HEK293T (cell line): ENCODE measurements at regions not wholly inside any gene's neighbourhood (a gene's known extent, or its start where the extent isn't known, plus 50 kb on each side); places are given as distances from the start of the nearest gene placed in this dataset.

Experiments
- CTCF ChIA-PET: fragments of 350-600 bp; formaldehyde crosslinking; extraction: SDS; loops from one replicate; lab custom pipeline; 2021; ENCODE audit warnings: antibody characterized with exemption, inconsistent platforms; lab: Yijun Ruan, JAX
- POLR2A ChIA-PET: fragments of 350-600 bp; formaldehyde crosslinking; extraction: SDS; loops from one replicate; lab custom pipeline; 2020; ENCODE audit warnings: antibody characterized with exemption, inconsistent platforms; lab: Yijun Ruan, JAX
- DNase-seq: peaks from one replicate; pipeline ENCODE4 v3.0.0; 2012; ENCODE audit warnings: mixed read lengths; ENCODE audit errors: extremely low spot score
- ARNT ChIP-seq: fragments of 450-650 bp; IDR thresholded peaks from 2 replicates; pipeline ENCODE4 v1.6.1; 2017; ENCODE audit warnings: mild to moderate bottlenecking
- BHLHE40 ChIP-seq: fragments of 450-650 bp; IDR thresholded peaks from 2 replicates; pipeline ENCODE4 v1.6.1; 2016; ENCODE audit warnings: mild to moderate bottlenecking, moderate library complexity, borderline replicate concordance
- CTBP1 ChIP-seq: fragments of 450-650 bp; IDR thresholded peaks from 2 replicates; pipeline ENCODE4 v1.6.1; 2016; ENCODE audit warnings: borderline replicate concordance
- ELF4 ChIP-seq: fragments of 450-650 bp; IDR thresholded peaks from 2 replicates; pipeline ENCODE4 v1.6.1; 2017; ENCODE audit warnings: antibody characterized with exemption
- FOXA1 ChIP-seq: fragments of 450-650 bp; IDR thresholded peaks from 2 replicates; pipeline ENCODE4 v1.6.1; 2016; ENCODE audit warnings: mild to moderate bottlenecking
- FOXK2 ChIP-seq: fragments of 450-650 bp; IDR thresholded peaks from 2 replicates; pipeline ENCODE4 v1.6.1; 2016; ENCODE audit warnings: mild to moderate bottlenecking
- FOXM1 ChIP-seq: fragments of 450-650 bp; IDR thresholded peaks from 2 replicates; pipeline ENCODE4 v1.6.1; 2017; ENCODE audit warnings: mild to moderate bottlenecking, borderline replicate concordance
- HDGF ChIP-seq: fragments of 450-650 bp; IDR thresholded peaks from 2 replicates; pipeline ENCODE4 v1.6.1; 2017; ENCODE audit warnings: antibody characterized with exemption, borderline replicate concordance
- L3MBTL2 ChIP-seq: fragments of 450-650 bp; conservative IDR thresholded peaks from 2 replicates; pipeline ENCODE4 v1.6.1; 2016; ENCODE audit warnings: mild to moderate bottlenecking
- LEF1 ChIP-seq: fragments of 450-650 bp; IDR thresholded peaks from 2 replicates; pipeline ENCODE4 v1.6.1; 2017; ENCODE audit warnings: mild to moderate bottlenecking, borderline replicate concordance
- NFRKB ChIP-seq: fragments of 450-650 bp; IDR thresholded peaks from 2 replicates; pipeline ENCODE4 v1.6.1; 2016; ENCODE audit warnings: mild to moderate bottlenecking, moderate library complexity
- PKNOX1 ChIP-seq: fragments of 450-650 bp; IDR thresholded peaks from 2 replicates; pipeline ENCODE4 v1.6.1; 2016
- SP1 ChIP-seq: fragments of 450-650 bp; IDR thresholded peaks from 2 replicates; pipeline ENCODE4 v1.6.1; 2017
- SUZ12 ChIP-seq: fragments of 450-650 bp; IDR thresholded peaks from 2 replicates; pipeline ENCODE4 v1.6.1; 2016; ENCODE audit warnings: mild to moderate bottlenecking
- TARDBP ChIP-seq: fragments of 450-650 bp; IDR thresholded peaks from 2 replicates; pipeline ENCODE4 v1.6.1; 2016
- ZNF384 ChIP-seq: fragments of 450-650 bp; IDR thresholded peaks from 2 replicates; pipeline ENCODE4 v1.6.1; 2016

- ChIA-PET POLR2A (no interaction called here), CTCF (no interaction called here)
- DNase-seq, result no peak
- TF ChIP-seq PKNOX1 (no peak), NFRKB (no peak), ARNT (no peak), CTBP1 (no peak), BHLHE40 (no peak), FOXK2 (no peak), FOXM1 (no peak), LEF1 (no peak)
Measured at GRCh38 chr1:212212343-212212742, 72.9 kb upstream of the PPP2R5A start.

GRCh38 chr1:212212906-212213305 is 72.3 kb upstream of the PPP2R5A start:
- ChIA-PET POLR2A (no interaction called here), CTCF (interaction anchor here (0.6 kb wide), 1 partner anchor 23 kb away, joined by 3 read pairs; no protein-coding TSS in a partner anchor)
- no peak for DNase-seq
- no peak for TF ChIP-seq L3MBTL2
- no peak for TF ChIP-seq SUZ12
- TF ChIP-seq FOXM1, result no peak
- TF ChIP-seq LEF1, result no peak

- no peak for DNase-seq
- CTCF ChIA-PET, result no interaction called here
- TF ChIP-seq SUZ12 (no peak), L3MBTL2 (no peak), FOXK2 (no peak)
- POLR2A ChIA-PET, result no interaction called here
Measured at GRCh38 chr1:212213784-212214183, 71.4 kb upstream of the PPP2R5A start.

GRCh38 chr1:212214325-212214724 is 70.9 kb upstream of the PPP2R5A start:
- no peak for TF ChIP-seq TARDBP
- ChIA-PET POLR2A (no interaction called here), CTCF (no interaction called here)
- DNase-seq, result no peak

- ChIA-PET CTCF (no interaction called here), POLR2A (no interaction called here)
- TF ChIP-seq SP1 (no peak), TARDBP (no peak), CTBP1 (no peak), FOXM1 (no peak), ZNF384 (no peak), FOXK2 (no peak), SUZ12 (no peak), ELF4 (no peak), HDGF (no peak), L3MBTL2 (no peak), LEF1 (no peak), PKNOX1 (no peak), FOXA1 (no peak), ARNT (no peak), BHLHE40 (no peak), NFRKB (no peak)
- DNase-seq, result no peak
Measured at GRCh38 chr1:212215910-212216309, 69.3 kb upstream of the PPP2R5A start.

GRCh38 chr1:212217633-212218032 is 67.6 kb upstream of the PPP2R5A start:
- TF ChIP-seq SP1 (no peak), ARNT (no peak), FOXA1 (no peak), FOXK2 (no peak), NFRKB (no peak), ZNF384 (no peak), BHLHE40 (no peak), ELF4 (no peak), HDGF (no peak), L3MBTL2 (no peak), CTBP1 (no peak), LEF1 (no peak)
- POLR2A ChIA-PET, result interaction anchor here (0.6 kb wide), 1 partner anchor 97 kb away, joined by 3 read pairs; no protein-coding TSS in a partner anchor
- CTCF ChIA-PET, result no interaction called here
- DNase-seq, result no peak

GRCh38 chr1:212218065-212218464 is 67.1 kb upstream of the PPP2R5A start:
- ChIA-PET CTCF (no interaction called here), POLR2A (interaction anchor here (0.6 kb wide), 1 partner anchor 96 kb away, joined by 3 read pairs; no protein-coding TSS in a partner anchor)
- DNase-seq, result no peak
- TF ChIP-seq HDGF (no peak), SUZ12 (no peak), ELF4 (no peak), PKNOX1 (no peak), LEF1 (no peak), CTBP1 (no peak), ARNT (no peak), FOXM1 (no peak), TARDBP (no peak), SP1 (no peak), FOXK2 (no peak), BHLHE40 (no peak), ZNF384 (no peak)
